HepG2 (cell line): ENCODE measurements at regions not wholly inside any gene's neighbourhood (a gene's known extent, or its start where the extent isn't known, plus 50 kb on each side); places are given as distances from the start of the nearest gene placed in this dataset.

Source experiments
- ATAC-seq: fragments of 200-7000 bp; cut with Tn5 transposase; 3 replicates; pipeline ENCODE4 v1.9.1; 2020; ENCODE audit warnings: mild to moderate bottlenecking, moderate library complexity
- BruUV-seq: library from RNA; stranded (reverse); fragments of 400-500 nt; replicated peaks from 2 replicates; lab custom pipeline; 2021; lab: Mats Ljungman, UMichigan
- CTCF ChIA-PET: fragments of 300-600 bp; formaldehyde crosslinking; extraction: SDS; loops from one replicate; lab custom pipeline; 2021; ENCODE audit warnings: low total read pairs, inconsistent platforms, low intra/inter-chr PET ratio; lab: Yijun Ruan, JAX
- POLR2A ChIA-PET: fragments of 350-600 bp; sonication (Branson Sonifier 250); formaldehyde crosslinking; loops from one replicate; lab custom pipeline; 2020; ENCODE audit warnings: antibody characterized with exemption, inconsistent platforms; lab: Yijun Ruan, JAX
- DNase-seq: peaks from one replicate; pipeline ENCODE4 v3.0.0-alpha.2; 2015; ENCODE audit warnings: low spot score
- FAIRE-seq: peaks from 3 replicates; lab custom pipeline; 2011; peaks lifted over from hg19 to GRCh38; lab: Jason Lieb, UNC
- H2AFZ ChIP-seq: one replicate; pipeline ENCODE4 v1.6.1; 2011; ENCODE audit warnings: low read length, inconsistent platforms
- H3K27ac ChIP-seq: fragments of 300-600 bp; 3 replicates; pipeline ENCODE4 v1.8.0; 2011; ENCODE audit warnings: mixed run types, mild to moderate bottlenecking, mixed read lengths, low read length, inconsistent platforms; ENCODE audit not compliant: insufficient read depth; ENCODE audit errors: extremely low read length
- H3K27me3 ChIP-seq, 2 experiments: fragments of 200-600 bp in 1 of 2; 2 replicates in 1 of 2; 3 replicates in 1 of 2; pipeline versions ENCODE4 v1.6.0 to v1.8.0; 2011; ENCODE audit warnings: low read length in 2 of 2, mild to moderate bottlenecking in 2 of 2, moderate library complexity in 2 of 2, inconsistent platforms in 1 of 2; ENCODE audit not compliant: insufficient read depth in 2 of 2, control insufficient read depth in 1 of 2
- H3K36me3 ChIP-seq, 2 experiments: fragments of 200-600 bp in 1 of 2; replicated peaks in 1 of 2; 2 replicates in 1 of 2; 3 replicates in 1 of 2; pipeline versions ENCODE4 v1.5.1 to v1.8.0; 2011; ENCODE audit warnings: low read length in 2 of 2, inconsistent platforms in 1 of 2; ENCODE audit not compliant: insufficient read depth in 2 of 2, control insufficient read depth in 1 of 2
- H3K4me1 ChIP-seq: 2 replicates; pipeline ENCODE4 v1.5.1; 2012; ENCODE audit warnings: low read length, inconsistent platforms; ENCODE audit not compliant: insufficient read depth
- H3K4me2 ChIP-seq: 2 replicates; pipeline ENCODE4 v1.6.0; 2011; ENCODE audit warnings: low read depth, low read length, inconsistent platforms
- H3K4me3 ChIP-seq, 3 experiments: fragments of 200-600 bp in 1 of 3; sonication (generic), shearing (Covaris generic) in 1 of 3; replicated peaks in 1 of 3; 2 replicates each; pipeline ENCODE4 v1.5.1; 2011 to 2016; ENCODE audit warnings: low read length in 3 of 3, inconsistent platforms in 2 of 3, low read depth in 2 of 3, mild to moderate bottlenecking in 2 of 3, control low read depth in 1 of 3, mixed read lengths in 1 of 3; ENCODE audit not compliant: insufficient read depth in 1 of 3
- H3K79me2 ChIP-seq: one replicate; pipeline ENCODE4 v1.6.1; 2011; ENCODE audit warnings: low read length, inconsistent platforms; ENCODE audit not compliant: insufficient read depth
- H3K9ac ChIP-seq: 2 replicates; pipeline ENCODE4 v1.6.0; 2011; ENCODE audit warnings: mild to moderate bottlenecking, low read depth, low read length, inconsistent platforms; ENCODE audit not compliant: insufficient read depth
- H3K9me3 ChIP-seq: 2 replicates; pipeline ENCODE4 v1.5.1; 2012; ENCODE audit warnings: mild to moderate bottlenecking, low read length
- H4K20me1 ChIP-seq: 2 replicates; pipeline ENCODE4 v1.6.0; 2011; ENCODE audit warnings: inconsistent platforms, mild to moderate bottlenecking, low read length, moderate library complexity; ENCODE audit not compliant: insufficient read depth
- CHCHD3 ChIP-seq: sonication (generic); formaldehyde crosslinking; IDR thresholded peaks from 2 replicates; pipeline ENCODE4 v1.8.0; 2022; ENCODE audit warnings: mild to moderate bottlenecking, missing genetic modification reagents, moderate library complexity
- ELF3 ChIP-seq: IDR thresholded peaks from 2 replicates; pipeline ENCODE4 v1.6.1; 2016; ENCODE audit warnings: missing genetic modification reagents, missing compliant biosample characterization
- PHB2 ChIP-seq: fragments of 450-650 bp; IDR thresholded peaks from 2 replicates; pipeline ENCODE4 v1.6.1; 2018; ENCODE audit not compliant: partially characterized antibody
- TBX3 ChIP-seq: fragments of 450-650 bp; IDR thresholded peaks from 2 replicates; pipeline ENCODE4 v1.6.1; 2017; ENCODE audit warnings: antibody characterized with exemption, mild to moderate bottlenecking, inconsistent platforms, borderline replicate concordance
- TEAD2 ChIP-seq: sonication (generic); formaldehyde crosslinking; IDR thresholded peaks from 2 replicates; pipeline ENCODE4 v1.9.0; 2021; ENCODE audit warnings: missing genetic modification reagents
- YEATS2 ChIP-seq: sonication (generic); formaldehyde crosslinking; IDR thresholded peaks from 2 replicates; pipeline ENCODE4 v1.4.0; 2020; ENCODE audit warnings: missing genetic modification reagents, borderline replicate concordance
- ZFP36L2 ChIP-seq: sonication (generic); formaldehyde crosslinking; IDR thresholded peaks from 2 replicates; pipeline ENCODE4 v1.4.0; 2020; ENCODE audit warnings: missing genetic modification reagents
- ZNF160 ChIP-seq: sonication (generic); formaldehyde crosslinking; IDR thresholded peaks from 2 replicates; pipeline ENCODE4 v1.8.0; 2022; ENCODE audit warnings: mild to moderate bottlenecking, inconsistent platforms, missing genetic modification reagents
- ZNF234 ChIP-seq: sonication (generic); formaldehyde crosslinking; conservative IDR thresholded peaks from 2 replicates; pipeline ENCODE4 v1.5.1; 2020; ENCODE audit warnings: mild to moderate bottlenecking, missing genetic modification reagents
- ZNF274 ChIP-seq: sonication (generic); formaldehyde crosslinking; IDR thresholded peaks from 2 replicates; pipeline ENCODE4 v1.5.1; 2020; ENCODE audit warnings: mild to moderate bottlenecking, missing genetic modification reagents
- ZNF878 ChIP-seq: sonication (generic); formaldehyde crosslinking; IDR thresholded peaks from 2 replicates; pipeline ENCODE4 v1.8.1; 2023; ENCODE audit warnings: mild to moderate bottlenecking, missing genetic modification reagents, moderate library complexity
- ZZZ3 ChIP-seq: sonication (generic); formaldehyde crosslinking; IDR thresholded peaks from 2 replicates; pipeline ENCODE4 v1.4.0; 2020; ENCODE audit warnings: missing genetic modification reagents, mild to moderate bottlenecking, borderline replicate concordance
- in situ Hi-C: cut with HindIII; loops from 2 replicates; pipeline ENCODE4 v1.10.0; 2017; ENCODE audit warnings: low pct_unique_long_range_greater_than_20kb; ENCODE audit not compliant: extremely low pct_ligation_motif_present
- intact Hi-C: fragments of 100-400 bp; cut with micrococcal nuclease; formaldehyde crosslinking; loops from one replicate; pipeline ENCODE4 v1.10.0; 2022; ENCODE audit not compliant: unreplicated experiment
- TF ChIP-seq, protein P1 (sequence below): sonication (generic); formaldehyde crosslinking; IDR thresholded peaks from 2 replicates; pipeline ENCODE4 v1.5.0; 2020; ENCODE audit warnings: missing genetic modification reagents, mild to moderate bottlenecking, borderline replicate concordance
- TF ChIP-seq, protein P2 (sequence below): sonication (generic); formaldehyde crosslinking; IDR thresholded peaks from 2 replicates; pipeline ENCODE4 v1.8.1; 2022; ENCODE audit warnings: low read depth, mild to moderate bottlenecking, missing genetic modification reagents
- TF ChIP-seq, protein P3 (sequence below): sonication (generic); formaldehyde crosslinking; IDR thresholded peaks from 2 replicates; pipeline ENCODE4 v1.5.0; 2020; ENCODE audit warnings: mild to moderate bottlenecking, low read depth, missing genetic modification reagents, borderline replicate concordance
- TF ChIP-seq, protein P4 (sequence below), 2 experiments: sonication (generic) in 1 of 2; formaldehyde crosslinking in 1 of 2; IDR thresholded peaks; 2 replicates each; pipeline versions ENCODE4 v1.4.0 to v1.6.1; 2018 to 2020; ENCODE audit warnings: missing genetic modification reagents in 2 of 2, borderline replicate concordance in 1 of 2, low read depth in 1 of 2, mild to moderate bottlenecking in 1 of 2, missing biosample characterization in 1 of 2
- TF ChIP-seq, protein P5 (sequence below): sonication (generic); formaldehyde crosslinking; IDR thresholded peaks from 2 replicates; pipeline ENCODE4 v1.4.0; 2020; ENCODE audit warnings: missing genetic modification reagents

DNA sequence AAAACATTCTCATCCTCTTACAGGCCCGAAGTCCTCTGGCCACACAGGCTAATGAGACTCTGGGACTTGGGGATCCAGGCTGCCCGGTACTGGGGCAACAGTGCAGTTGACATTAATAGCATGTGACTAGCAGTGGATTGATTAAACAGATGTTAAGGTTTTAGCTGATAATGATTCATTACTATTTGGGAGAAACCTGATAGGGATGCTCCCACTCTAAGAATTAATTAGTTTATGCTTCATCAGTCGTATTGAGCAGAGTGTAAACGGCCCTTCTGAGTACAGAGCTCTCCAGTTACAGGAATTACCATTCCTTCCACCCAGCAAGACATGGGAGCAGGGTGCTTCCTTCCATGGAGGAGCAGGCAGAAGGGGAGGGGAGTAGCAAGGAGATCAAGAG lies 82.7 kb downstream of the RPS24 start (continued):
- no peak for TF ChIP-seq TBX3
- TF ChIP-seq, protein P1, sequence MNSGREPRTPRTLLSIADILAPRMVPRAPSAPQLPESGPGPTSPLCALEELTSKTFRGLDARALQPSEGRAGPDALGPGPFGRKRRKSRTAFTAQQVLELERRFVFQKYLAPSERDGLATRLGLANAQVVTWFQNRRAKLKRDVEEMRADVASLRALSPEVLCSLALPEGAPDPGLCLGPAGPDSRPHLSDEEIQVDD = no peak
- TF ChIP-seq ZNF234 (CRISPR knock-in tag) = no peak
- no peak for TF ChIP-seq PHB2
- no peak for TF ChIP-seq TEAD2 (CRISPR knock-in tag)
- TF ChIP-seq ZNF274 = no peak

DNA sequence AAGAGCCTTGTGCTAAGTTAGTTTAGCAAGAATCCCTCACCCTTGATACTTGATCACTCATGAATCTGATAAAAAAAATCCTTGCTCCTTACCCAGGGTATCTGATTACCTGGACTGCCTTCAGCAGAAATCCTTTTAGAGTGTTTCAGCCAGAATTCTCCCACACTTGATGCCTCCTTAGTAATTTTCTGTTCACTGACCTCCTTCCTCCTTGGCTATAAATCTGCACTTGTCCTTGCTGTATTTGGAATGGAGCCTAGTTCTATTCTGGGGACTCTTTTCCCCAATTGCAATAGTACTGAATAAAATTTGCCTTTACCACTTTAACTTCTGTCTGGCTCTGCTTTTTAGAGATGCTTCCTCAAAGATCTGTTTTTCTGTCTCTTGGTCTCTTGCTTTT lies 84.9 kb downstream of the RPS24 start:
- H3K4me2 ChIP-seq = no peak overlapping the region
- DNase-seq = no peak
- no peaks in the 10 kb centered on the region for H4K20me1 ChIP-seq
- peaks cover 0 to 26% of the 10 kb centered on the region in 2 experiments; a peak in 2 of 5 replicates for H3K27me3 ChIP-seq
- H2AFZ ChIP-seq = no peak overlapping the region
- no peak overlapping the region for H3K9ac ChIP-seq
- in situ Hi-C loops = no loop called here
- FAIRE-seq = no peak
- ChIA-PET POLR2A (no interaction called here), CTCF (no interaction called here)
- no peak overlapping the region for H3K4me3 ChIP-seq
- TF ChIP-seq, protein P2, sequence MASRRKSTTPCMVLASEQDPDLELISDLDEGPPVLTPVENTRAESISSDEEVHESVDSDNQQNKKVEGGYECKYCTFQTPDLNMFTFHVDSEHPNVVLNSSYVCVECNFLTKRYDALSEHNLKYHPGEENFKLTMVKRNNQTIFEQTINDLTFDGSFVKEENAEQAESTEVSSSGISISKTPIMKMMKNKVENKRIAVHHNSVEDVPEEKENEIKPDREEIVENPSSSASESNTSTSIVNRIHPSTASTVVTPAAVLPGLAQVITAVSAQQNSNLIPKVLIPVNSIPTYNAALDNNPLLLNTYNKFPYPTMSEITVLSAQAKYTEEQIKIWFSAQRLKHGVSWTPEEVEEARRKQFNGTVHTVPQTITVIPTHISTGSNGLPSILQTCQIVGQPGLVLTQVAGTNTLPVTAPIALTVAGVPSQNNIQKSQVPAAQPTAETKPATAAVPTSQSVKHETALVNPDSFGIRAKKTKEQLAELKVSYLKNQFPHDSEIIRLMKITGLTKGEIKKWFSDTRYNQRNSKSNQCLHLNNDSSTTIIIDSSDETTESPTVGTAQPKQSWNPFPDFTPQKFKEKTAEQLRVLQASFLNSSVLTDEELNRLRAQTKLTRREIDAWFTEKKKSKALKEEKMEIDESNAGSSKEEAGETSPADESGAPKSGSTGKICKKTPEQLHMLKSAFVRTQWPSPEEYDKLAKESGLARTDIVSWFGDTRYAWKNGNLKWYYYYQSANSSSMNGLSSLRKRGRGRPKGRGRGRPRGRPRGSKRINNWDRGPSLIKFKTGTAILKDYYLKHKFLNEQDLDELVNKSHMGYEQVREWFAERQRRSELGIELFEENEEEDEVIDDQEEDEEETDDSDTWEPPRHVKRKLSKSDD (CRISPR knock-in tag) = no peak
- TF ChIP-seq, protein P3, sequence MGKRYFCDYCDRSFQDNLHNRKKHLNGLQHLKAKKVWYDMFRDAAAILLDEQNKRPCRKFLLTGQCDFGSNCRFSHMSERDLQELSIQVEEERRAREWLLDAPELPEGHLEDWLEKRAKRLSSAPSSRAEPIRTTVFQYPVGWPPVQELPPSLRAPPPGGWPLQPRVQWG (CRISPR knock-in tag) = no peak
- TF ChIP-seq, protein P4, sequence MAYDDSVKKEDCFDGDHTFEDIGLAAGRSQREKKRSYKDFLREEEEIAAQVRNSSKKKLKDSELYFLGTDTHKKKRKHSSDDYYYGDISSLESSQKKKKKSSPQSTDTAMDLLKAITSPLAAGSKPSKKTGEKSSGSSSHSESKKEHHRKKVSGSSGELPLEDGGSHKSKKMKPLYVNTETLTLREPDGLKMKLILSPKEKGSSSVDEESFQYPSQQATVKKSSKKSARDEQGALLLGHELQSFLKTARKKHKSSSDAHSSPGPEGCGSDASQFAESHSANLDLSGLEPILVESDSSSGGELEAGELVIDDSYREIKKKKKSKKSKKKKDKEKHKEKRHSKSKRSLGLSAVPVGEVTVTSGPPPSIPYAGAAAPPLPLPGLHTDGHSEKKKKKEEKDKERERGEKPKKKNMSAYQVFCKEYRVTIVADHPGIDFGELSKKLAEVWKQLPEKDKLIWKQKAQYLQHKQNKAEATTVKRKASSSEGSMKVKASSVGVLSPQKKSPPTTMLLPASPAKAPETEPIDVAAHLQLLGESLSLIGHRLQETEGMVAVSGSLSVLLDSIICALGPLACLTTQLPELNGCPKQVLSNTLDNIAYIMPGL (CRISPR knock-in tag; IDR thresholded peaks at IDR 0.05; ENCODE audit: borderline replicate concordance in 1 of 2, low read depth in 1 of 2) = no peak
- TF ChIP-seq ZNF160 (no peak), ELF3 (CRISPR knock-in tag) (no peak), ZFP36L2 (no peak), CHCHD3 (CRISPR knock-in tag) (no peak), ZNF878 (CRISPR knock-in tag) (no peak), YEATS2 (CRISPR knock-in tag) (no peak), ZZZ3 (CRISPR knock-in tag) (no peak)
- TF ChIP-seq, protein P5, sequence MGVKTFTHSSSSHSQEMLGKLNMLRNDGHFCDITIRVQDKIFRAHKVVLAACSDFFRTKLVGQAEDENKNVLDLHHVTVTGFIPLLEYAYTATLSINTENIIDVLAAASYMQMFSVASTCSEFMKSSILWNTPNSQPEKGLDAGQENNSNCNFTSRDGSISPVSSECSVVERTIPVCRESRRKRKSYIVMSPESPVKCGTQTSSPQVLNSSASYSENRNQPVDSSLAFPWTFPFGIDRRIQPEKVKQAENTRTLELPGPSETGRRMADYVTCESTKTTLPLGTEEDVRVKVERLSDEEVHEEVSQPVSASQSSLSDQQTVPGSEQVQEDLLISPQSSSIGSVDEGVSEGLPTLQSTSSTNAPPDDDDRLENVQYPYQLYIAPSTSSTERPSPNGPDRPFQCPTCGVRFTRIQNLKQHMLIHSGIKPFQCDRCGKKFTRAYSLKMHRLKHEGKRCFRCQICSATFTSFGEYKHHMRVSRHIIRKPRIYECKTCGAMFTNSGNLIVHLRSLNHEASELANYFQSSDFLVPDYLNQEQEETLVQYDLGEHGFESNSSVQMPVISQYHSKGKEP (CRISPR knock-in tag) = no peak
- H3K4me1 ChIP-seq = no peaks in the 10 kb centered on the region
- H3K36me3 ChIP-seq = no peaks in the 10 kb centered on the region
- H3K79me2 ChIP-seq = no peaks in the 10 kb centered on the region
- intact Hi-C loops = no loop called here
- no peaks in the 10 kb centered on the region; the same call in 1 of the 2 replicates for H3K9me3 ChIP-seq
- H3K27ac ChIP-seq = no peak overlapping the region
- no TSS peak for BruUV-seq
- no peak for ATAC-seq
